ENCODE measurements at regions not wholly inside any gene's neighbourhood (a gene's known extent, or its start where the extent isn't known, plus 50 kb on each side); places are given as distances from the start of the nearest gene placed in this dataset.
A peak's percentile ranks its signal among the peaks of the same experiment; 100 is the strongest.

DNA sequence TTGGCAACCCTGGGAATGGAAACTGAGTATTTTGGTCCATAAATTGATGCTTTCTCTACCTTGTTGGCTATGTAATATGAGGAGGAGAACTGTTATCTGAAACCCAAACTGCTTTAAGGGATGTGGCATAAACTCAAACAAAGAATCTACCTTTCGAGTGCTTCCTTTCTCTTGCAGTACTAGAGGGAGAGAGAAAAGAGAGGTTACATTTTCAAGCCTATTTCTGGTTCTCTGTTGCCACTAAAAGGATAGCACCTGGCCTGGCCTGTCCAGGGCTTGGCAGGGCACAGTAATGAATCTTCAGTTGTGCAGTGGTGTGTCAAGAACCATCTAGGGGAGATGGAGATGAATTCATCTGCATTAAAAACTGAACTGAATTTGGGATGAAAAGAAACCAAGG lies 308.6 kb downstream of the PTTG2 start:
- Histone ChIP-seq H3K4me3 (no peak overlapping the region), H3K4me1 (no peaks in the 10 kb centered on the region), H3K27me3 (no peaks in the 10 kb centered on the region), H3K36me3 (no peaks in the 10 kb centered on the region), H3K27ac (no peak overlapping the region), H3K9me3 (no peaks in the 10 kb centered on the region)
- DNase-seq, result no peak
- TF ChIP-seq, protein P1, sequence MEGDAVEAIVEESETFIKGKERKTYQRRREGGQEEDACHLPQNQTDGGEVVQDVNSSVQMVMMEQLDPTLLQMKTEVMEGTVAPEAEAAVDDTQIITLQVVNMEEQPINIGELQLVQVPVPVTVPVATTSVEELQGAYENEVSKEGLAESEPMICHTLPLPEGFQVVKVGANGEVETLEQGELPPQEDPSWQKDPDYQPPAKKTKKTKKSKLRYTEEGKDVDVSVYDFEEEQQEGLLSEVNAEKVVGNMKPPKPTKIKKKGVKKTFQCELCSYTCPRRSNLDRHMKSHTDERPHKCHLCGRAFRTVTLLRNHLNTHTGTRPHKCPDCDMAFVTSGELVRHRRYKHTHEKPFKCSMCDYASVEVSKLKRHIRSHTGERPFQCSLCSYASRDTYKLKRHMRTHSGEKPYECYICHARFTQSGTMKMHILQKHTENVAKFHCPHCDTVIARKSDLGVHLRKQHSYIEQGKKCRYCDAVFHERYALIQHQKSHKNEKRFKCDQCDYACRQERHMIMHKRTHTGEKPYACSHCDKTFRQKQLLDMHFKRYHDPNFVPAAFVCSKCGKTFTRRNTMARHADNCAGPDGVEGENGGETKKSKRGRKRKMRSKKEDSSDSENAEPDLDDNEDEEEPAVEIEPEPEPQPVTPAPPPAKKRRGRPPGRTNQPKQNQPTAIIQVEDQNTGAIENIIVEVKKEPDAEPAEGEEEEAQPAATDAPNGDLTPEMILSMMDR (IDR thresholded peaks at IDR 0.05), result no peak
- no peak for TF ChIP-seq POLR2A (IDR thresholded peaks at IDR 0.05)

DNA sequence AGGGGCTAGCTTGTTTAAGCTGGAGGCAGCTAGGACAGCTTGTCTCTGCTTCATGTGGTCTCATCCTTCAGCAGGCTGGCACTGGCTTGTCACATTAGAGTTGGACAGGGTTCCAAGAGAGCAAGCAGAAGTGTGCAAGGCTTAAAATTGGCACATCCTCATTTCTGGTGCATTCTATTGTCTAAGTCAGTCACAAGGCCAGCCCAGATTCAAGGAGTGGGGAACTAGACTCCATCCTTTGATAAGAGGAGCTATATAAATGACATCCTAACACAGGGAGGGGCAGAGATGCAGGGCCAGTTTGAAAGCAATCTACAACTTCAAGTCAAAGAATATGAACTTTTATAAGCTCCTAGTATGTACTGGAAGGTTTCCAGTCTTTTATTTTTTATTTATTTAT lies 313.2 kb downstream of the PTTG2 start:
- no peak overlapping the region for H3K4me3 ChIP-seq
- TF ChIP-seq, protein P1 (IDR thresholded peaks at IDR 0.05), result no peak
- no peak for TF ChIP-seq POLR2A (IDR thresholded peaks at IDR 0.05)
- no peaks in the 10 kb centered on the region for H3K36me3 ChIP-seq
- H3K27me3 ChIP-seq, result no peaks in the 10 kb centered on the region
- no peaks in the 10 kb centered on the region for H3K9me3 ChIP-seq
- no peak overlapping the region for H3K27ac ChIP-seq
- peaks cover 0 to 4% (median 0%) of the 10 kb centered on the region in 4 donors for H3K4me1 ChIP-seq
- no peak for DNase-seq

DNA sequence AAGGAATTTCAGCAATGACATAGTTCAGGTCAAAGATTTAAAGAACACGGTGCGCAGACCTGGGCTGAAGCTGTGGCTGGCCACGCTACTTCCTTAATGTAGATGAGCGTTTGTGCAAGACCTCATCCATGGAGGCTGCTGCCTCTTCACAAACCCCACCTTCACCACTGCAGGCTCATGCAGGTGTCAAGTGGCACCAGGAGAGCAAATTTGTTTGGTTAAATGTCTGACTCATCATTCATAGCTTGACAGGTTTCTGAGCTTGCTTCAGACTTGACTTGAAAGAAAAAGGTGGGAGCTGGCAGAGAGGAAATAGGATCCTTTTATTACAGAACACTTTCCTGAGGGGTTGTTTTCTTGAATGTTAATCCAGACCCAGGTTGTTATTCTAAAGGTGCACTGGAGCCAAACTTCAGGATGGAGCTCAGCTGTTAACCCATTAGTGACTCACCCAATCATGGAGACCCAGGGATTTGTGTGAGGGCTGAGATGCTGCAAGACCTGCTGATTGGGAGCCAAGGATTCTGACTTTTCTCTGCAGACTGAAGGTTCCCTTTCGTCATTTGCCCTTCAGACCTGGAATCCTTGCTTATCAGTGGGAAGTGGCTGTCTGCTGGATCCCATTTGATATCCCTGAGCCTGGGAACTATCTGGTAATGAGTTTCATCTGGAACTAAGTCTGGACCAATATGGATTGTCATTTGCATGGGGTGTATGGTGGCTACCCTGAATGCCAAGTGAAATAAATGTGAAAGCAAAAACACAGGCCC lies 315.3 kb downstream of the PTTG2 start:
- peak overlapping the region in 1 of 4 donors; percentile 65 for H3K27ac ChIP-seq

DNA sequence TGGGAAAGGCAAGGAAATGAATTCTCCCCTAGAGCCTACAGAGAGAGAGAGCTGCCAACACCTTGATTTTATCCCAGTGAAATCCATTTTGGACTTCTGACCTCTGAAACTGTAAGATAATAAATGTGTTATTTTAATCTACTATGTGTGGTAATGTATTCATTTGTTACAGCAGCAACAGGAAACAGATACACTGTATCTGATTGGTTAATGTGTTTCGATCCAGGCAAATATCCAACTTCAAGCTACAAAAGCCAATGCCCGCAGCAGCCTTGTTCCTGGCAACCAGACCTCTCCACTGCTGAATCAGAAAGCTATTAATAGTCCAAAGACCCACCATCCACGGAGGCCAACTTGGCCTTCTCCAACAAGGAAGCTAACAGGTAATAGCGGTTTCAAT lies 318.1 kb downstream of the PTTG2 start:
- H3K4me1 ChIP-seq, result peaks cover 0 to 25% (median 0%) of the 10 kb centered on the region in 4 donors
- no peak for DNase-seq
- peak overlapping the region in 2 of 4 donors; percentile 44 to 87 for H3K27ac ChIP-seq
- no peaks in the 10 kb centered on the region for H3K36me3 ChIP-seq
- no peaks in the 10 kb centered on the region for H3K9me3 ChIP-seq
- no peak for TF ChIP-seq POLR2A (IDR thresholded peaks at IDR 0.05)
- TF ChIP-seq, protein P1 (IDR thresholded peaks at IDR 0.05), result no peak
- H3K27me3 ChIP-seq, result no peaks in the 10 kb centered on the region
- H3K4me3 ChIP-seq, result no peak overlapping the region

More for the DNA sequence above, 315.3 kb downstream of the PTTG2 start:
- Histone ChIP-seq H3K4me1 (peaks cover 0 to 13% (median 0%) of the 10 kb centered on the region in 4 donors), H3K9me3 (no peaks in the 10 kb centered on the region), H3K4me3 (no peak overlapping the region), H3K36me3 (no peaks in the 10 kb centered on the region), H3K27me3 (no peaks in the 10 kb centered on the region)
- no peak for TF ChIP-seq POLR2A (IDR thresholded peaks at IDR 0.05)
- TF ChIP-seq, protein P1 (IDR thresholded peaks at IDR 0.05), result no peak
- peak in 1 of 3 donors; percentile 53 for DNase-seq

DNA sequence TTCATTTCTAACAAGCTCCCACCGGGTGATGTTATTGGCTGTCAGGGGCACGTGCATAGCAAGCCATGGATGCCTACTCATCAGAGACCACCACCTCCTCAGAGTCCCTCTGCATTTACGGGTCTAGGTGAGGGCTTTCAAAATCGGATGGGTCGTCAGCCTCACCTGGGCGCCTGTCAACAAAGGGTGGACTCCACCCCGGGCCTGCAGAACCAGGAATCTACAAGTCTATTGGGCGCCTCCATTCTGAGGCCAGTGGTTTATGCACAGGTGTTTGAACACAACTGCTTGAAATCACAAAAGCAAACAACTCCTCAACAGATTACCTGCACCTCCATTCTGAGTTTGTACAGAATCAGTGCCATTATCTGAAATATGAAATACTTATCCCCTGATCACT lies 318.9 kb downstream of the PTTG2 start:
- peaks cover 0 to 25% (median 0%) of the 10 kb centered on the region in 4 donors for H3K4me1 ChIP-seq
- H3K27ac ChIP-seq, result peak overlapping the region in 3 of 4 donors; percentile 66 to 94 (median 87)
- no peaks in the 10 kb centered on the region for H3K27me3 ChIP-seq
- H3K9me3 ChIP-seq, result no peaks in the 10 kb centered on the region
- H3K36me3 ChIP-seq, result no peaks in the 10 kb centered on the region
- no peak for TF ChIP-seq POLR2A (IDR thresholded peaks at IDR 0.05)
- TF ChIP-seq, protein P1 (IDR thresholded peaks at IDR 0.05), result no peak
- no peak for DNase-seq
- H3K4me3 ChIP-seq, result peak overlapping the region in 1 of 4 donors; percentile 14

Data from Peyer's patch (tissue), 4 donors.